ENCODE measurements at regions not wholly inside any gene's neighbourhood (a gene's known extent, or its start where the extent isn't known, plus 50 kb on each side); places are given as distances from the start of the nearest gene placed in this dataset.
"Not testable (repeated sequence)": the region's sequence is repeated elsewhere in the genome, so short reads cannot be mapped to it uniquely, and the experiment has no call there.

DNA sequence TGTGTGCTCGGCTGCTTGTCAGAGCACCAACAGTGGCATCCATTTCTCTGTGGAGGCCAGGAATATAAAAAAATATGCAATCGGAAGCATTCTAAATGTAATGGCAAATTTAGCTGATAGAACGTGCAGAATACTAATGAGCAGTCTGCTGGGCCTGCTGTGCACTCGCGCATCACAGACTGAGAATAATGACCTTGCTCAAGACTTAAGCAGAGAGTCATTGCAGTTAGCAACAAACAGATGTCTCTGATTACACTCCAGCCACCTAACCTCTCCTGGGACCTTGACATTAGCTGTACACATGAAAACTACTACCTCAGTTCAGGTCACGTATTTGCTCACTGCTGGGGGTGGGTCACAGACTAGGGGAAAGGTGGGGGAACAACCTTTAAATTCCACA lies 269.2 kb upstream of the DAAM1 start:
- no peak overlapping the region for H3K27ac ChIP-seq
- no peak for DNase-seq
- no peak for ATAC-seq
- H3K36me3 ChIP-seq (replicated peaks in 1 of 2; ENCODE audit: insufficient read depth in 1 of 2, low read depth in 2 of 2), result no peaks in the 10 kb centered on the region
- no peaks in the 10 kb centered on the region for H3K9me3 ChIP-seq
- intact Hi-C loops (cut with DNase I), result no loop called here
- no peak for TF ChIP-seq CTCF (IDR thresholded peaks at IDR 0.05)
- no peak for TF ChIP-seq POLR2A (IDR thresholded peaks at IDR 0.05)
- 46 to 63% methylated on average over 6 of the region's 6 CpGs for WGBS, 2 donors
- H3K4me3 ChIP-seq, result no peak overlapping the region
- no peaks in the 10 kb centered on the region for H3K4me1 ChIP-seq
- H3K27me3 ChIP-seq, result no peaks in the 10 kb centered on the region

DNA sequence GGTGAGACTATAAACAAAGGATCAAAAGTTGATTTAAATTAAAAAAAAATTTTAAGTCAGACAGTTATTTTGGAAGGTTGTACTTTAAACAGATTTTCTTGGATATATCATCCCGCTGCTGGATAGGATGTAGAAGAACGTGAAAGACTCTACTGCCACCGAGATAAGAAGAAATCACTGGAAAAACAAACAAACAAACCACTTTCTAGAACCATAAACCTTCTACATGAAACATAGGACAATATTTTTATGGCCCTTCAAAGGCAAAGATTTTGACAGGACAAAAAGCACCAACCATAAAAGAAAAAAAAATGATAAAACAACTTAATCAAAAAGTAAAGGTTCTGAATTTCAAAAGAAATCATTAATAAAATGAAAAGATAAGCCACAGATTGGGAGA lies 268.2 kb upstream of the DAAM1 start:
- Histone ChIP-seq H3K4me3 (no peak overlapping the region), H3K4me1 (no peaks in the 10 kb centered on the region), H3K27me3 (no peaks in the 10 kb centered on the region), H3K9me3 (no peaks in the 10 kb centered on the region), H3K36me3 (replicated peaks in 1 of 2; ENCODE audit: insufficient read depth in 1 of 2, low read depth in 2 of 2) (no peaks in the 10 kb centered on the region), H3K27ac (no peak overlapping the region)
- WGBS, 2 donors, result 41 to 44% methylated on average over 3 of the region's 3 CpGs
- ATAC-seq, result no peak
- intact Hi-C loops (cut with DNase I), result no loop called here
- DNase-seq, result no peak
- no peak for TF ChIP-seq CTCF (IDR thresholded peaks at IDR 0.05)
- TF ChIP-seq POLR2A (IDR thresholded peaks at IDR 0.05), result no peak

GRCh38 chr14:58922201-58922940 lies 266.1 kb upstream of the DAAM1 start:
- DNase-seq; H3K9me3 ChIP-seq; H3K36me3 ChIP-seq (replicated peaks in 1 of 2; ENCODE audit: insufficient read depth in 1 of 2, low read depth in 2 of 2); intact Hi-C loops (cut with DNase I); H3K4me1 ChIP-seq; H3K4me3 ChIP-seq; ATAC-seq; H3K27me3 ChIP-seq; H3K27ac ChIP-seq: not testable (repeated sequence)
- 54 to 58% methylated on average over 3 of the region's 3 CpGs for WGBS, 2 donors

DNA sequence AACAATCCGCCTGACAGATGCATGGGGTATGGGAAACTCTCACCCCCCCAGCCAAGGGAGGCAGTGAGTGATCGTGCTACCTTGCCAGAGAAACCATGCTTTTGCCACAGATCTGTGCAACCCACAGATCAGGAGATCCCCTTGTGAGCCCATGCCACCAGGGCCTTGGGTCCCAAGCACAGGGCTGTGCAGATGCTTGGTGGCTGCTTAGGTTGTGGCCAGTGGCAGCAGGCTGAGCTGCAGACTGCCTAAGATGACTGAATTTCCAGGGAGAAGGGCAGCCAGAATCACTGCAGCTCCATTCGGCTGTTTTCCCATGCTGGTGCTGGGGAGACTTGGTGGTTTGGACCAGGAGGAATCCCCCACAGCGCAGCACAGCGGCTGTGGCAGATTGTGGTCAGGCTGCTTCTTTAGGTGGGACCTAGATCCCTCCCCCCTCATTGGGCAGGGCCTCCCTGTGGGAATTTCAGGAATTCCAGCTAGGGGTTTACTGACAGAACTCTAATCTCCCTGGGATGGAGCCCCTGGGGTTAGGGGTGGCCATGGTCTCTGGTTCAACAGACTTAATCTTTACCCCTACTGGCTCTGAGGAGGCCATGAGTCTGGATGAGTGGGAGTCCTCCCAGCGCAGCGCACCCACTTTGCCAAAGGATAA lies 264.6 kb upstream of the DAAM1 start:
- no peak for ATAC-seq
- DNase-seq, result no peak
- Histone ChIP-seq H3K9me3 (no peaks in the 10 kb centered on the region), H3K4me1 (no peaks in the 10 kb centered on the region), H3K27ac (no peak overlapping the region), H3K4me3 (no peak overlapping the region), H3K36me3 (replicated peaks in 1 of 2; ENCODE audit: insufficient read depth in 1 of 2, low read depth in 2 of 2) (no peaks in the 10 kb centered on the region), H3K27me3 (no peaks in the 10 kb centered on the region)
- TF ChIP-seq POLR2A (IDR thresholded peaks at IDR 0.05) (no peak), CTCF (IDR thresholded peaks at IDR 0.05) (no peak)
- WGBS, 2 donors, result 58 to 89% methylated on average over 3 to 7 of the region's 7 CpGs
- intact Hi-C loops (cut with DNase I), result no loop called here

DNA sequence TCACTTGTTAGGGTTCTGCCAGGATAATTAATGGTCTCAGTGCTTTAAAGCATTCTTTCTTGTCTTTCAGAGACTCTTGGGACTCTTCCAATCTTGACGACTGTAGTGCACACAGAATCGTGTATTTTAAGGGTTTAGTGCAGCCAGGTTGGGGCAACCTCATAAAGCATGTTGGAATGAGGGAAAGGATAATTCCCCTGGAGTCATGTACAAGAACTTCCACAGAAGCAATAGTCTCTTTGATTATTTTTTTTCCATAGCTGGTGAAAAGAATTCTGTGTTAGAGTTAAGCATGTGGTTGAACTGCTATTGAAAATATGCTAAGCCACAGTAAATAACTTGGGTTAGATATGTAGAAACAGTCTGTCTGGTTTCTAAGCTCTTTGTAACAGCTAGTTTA lies 246.8 kb upstream of the DAAM1 start:
- no peak for TF ChIP-seq POLR2A (IDR thresholded peaks at IDR 0.05)
- TF ChIP-seq CTCF (IDR thresholded peaks at IDR 0.05), result no peak
- H3K9me3 ChIP-seq, result no peaks in the 10 kb centered on the region
- no peaks in the 10 kb centered on the region for H3K27me3 ChIP-seq
- H3K27ac ChIP-seq, result no peak overlapping the region
- H3K36me3 ChIP-seq (replicated peaks in 1 of 2; ENCODE audit: insufficient read depth in 1 of 2, low read depth in 2 of 2), result no peaks in the 10 kb centered on the region
- WGBS, 2 donors, result 13 to 23% methylated on average over 2 of the region's 2 CpGs
- ATAC-seq (no peak), DNase-seq (no peak)
- peaks cover 7% of the 10 kb centered on the region for H3K4me1 ChIP-seq
- intact Hi-C loops (cut with DNase I), result no loop called here
- no peak overlapping the region for H3K4me3 ChIP-seq
